Stimulated activated naive CD8-positive, alpha-beta T cell treated with anti-CD3 and anti-CD28 coated beads, Interleukin-15, Interleukin-2, amounts not matched to agents 100 ng/mL and 50 ng/mL, for 24 hours (primary cell): ENCODE measurements at regions not wholly inside any gene's neighbourhood (a gene's known extent, or its start where the extent isn't known, plus 50 kb on each side); places are given as distances from the start of the nearest gene placed in this dataset.

ENCODE experiments used
- H3K27ac Mint-ChIP-seq: one replicate; pipeline ENCODE4 v1.8.0; 2021; ENCODE audit warnings: mild to moderate bottlenecking, mixed read lengths
- H3K27me3 Mint-ChIP-seq: one replicate; pipeline ENCODE4 v1.8.0; 2021; ENCODE audit warnings: mixed read lengths
- H3K36me3 Mint-ChIP-seq: one replicate; pipeline ENCODE4 v1.8.0; 2021; ENCODE audit warnings: low read depth, mixed read lengths
- H3K4me1 Mint-ChIP-seq: one replicate; pipeline ENCODE4 v1.8.0; 2021; ENCODE audit warnings: low read depth, mixed read lengths
- H3K4me3 Mint-ChIP-seq: one replicate; pipeline ENCODE4 v1.8.0; 2021; ENCODE audit warnings: mild to moderate bottlenecking, mixed read lengths
- H3K9me3 Mint-ChIP-seq: one replicate; pipeline ENCODE4 v1.8.0; 2021; ENCODE audit warnings: mixed read lengths

DNA sequence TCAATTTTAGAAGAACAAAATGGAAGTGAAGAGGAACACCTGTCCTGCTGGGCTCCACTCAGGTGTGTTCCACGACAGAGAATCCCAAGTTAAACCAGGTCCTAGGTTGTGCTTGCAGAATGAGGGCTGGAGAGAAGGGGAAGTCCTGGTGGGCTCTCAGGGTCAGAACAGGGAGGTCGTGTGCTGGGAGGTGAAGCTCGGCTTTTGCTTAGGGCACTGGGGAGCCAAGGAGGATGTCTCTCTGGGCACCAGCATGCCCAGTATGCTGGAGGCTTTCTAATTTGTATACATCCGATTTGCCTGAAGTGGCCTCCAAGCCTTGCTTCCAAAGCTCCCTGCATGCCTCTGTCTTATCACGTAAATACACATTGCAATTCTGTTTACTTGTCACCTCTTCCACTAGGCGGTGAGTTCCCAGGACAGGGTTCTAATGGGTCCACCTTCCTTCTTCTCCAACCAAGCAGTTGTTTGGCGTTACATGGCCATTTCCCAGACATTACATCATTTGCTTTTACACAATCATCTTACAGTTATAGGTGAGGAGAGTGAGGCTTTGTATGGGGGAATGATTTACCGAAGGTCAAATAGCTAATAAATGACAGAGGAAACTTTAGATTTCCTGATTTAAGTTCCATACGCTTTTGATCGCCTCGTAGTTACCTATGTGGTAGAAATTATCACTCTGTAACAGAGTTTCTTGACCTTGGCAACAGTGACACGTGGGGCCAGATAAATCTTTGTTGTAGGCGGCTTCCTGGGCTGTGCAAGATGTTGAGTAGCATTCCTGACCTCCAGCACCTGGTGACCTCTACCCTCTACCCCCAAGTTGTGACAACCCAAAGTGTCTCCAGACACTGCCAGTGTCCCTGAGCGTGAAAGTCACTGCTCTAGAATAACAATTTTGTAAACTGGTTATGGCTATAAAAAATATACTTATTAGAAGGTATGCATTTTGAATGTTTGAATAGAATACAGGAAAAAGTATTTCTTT is 901.5 kb downstream of the TBC1D22A start:
- Mint-ChIP-seq H3K4me1 (no peaks in the 10 kb centered on the region), H3K36me3 (no peaks in the 10 kb centered on the region), H3K4me3 (no peak overlapping the region), H3K27me3 (peaks cover 6% of the 10 kb centered on the region), H3K9me3 (no peaks in the 10 kb centered on the region), H3K27ac (no peak overlapping the region)

DNA sequence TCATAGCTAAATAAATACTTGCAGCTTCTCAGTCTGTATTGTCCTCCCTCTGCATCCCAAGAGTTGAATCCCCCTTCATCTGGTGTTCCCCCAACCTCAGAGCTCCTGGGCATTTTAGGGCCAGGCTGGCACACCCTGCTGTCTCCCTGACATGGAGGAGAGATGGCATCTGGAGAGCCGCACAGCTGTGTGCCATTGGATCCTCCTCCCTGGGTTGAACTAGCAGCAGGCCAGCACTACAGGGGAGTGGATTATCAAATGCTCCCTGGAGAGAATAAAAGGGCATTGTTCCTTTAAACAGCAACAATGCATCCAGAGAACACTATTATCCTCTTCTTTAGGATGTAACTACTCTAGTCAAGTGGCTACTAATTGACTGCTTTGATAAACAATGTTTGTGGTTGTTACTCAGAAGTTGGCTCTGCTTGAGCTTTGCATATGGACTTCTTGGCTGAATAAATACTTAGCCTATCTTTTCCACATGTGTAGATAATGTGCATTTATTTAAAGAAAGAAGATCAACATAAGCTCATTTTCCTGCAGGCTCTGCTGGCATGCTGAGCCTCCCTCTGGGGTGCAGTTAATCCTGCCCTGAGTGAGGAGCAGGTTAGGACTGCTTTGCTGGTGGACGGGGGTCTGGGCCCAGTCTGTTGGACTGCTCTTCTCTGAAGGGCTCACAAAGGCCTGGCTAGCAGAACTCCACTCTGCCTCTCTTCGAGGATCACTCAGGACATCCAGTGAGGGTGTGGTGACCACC is 897.2 kb downstream of the TBC1D22A start:
- H3K9me3 Mint-ChIP-seq = no peaks in the 10 kb centered on the region
- no peak overlapping the region for H3K27ac Mint-ChIP-seq
- H3K36me3 Mint-ChIP-seq = no peaks in the 10 kb centered on the region
- H3K4me3 Mint-ChIP-seq = no peak overlapping the region
- no peaks in the 10 kb centered on the region for H3K4me1 Mint-ChIP-seq
- H3K27me3 Mint-ChIP-seq = no peaks in the 10 kb centered on the region

DNA sequence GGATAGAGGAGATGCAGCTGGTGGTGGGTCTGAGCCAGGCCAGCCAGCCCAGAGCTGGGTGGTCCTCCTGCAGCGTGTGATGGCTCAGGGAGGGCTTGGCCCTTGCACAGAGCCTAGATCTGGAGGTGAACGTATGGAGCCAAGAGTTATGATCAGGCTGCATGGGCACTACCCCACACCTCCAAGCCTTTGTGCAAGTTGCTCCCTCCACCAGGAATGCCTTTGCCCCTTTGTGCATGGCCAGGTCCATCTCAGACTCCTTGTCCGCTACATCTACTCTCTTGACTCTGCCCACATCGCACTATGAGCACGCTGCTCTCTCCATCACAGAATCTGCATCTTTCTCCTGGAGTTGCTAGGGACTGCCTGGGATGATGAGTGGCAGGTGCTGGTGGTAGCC is 895.7 kb downstream of the TBC1D22A start:
- Mint-ChIP-seq H3K36me3 (no peaks in the 10 kb centered on the region), H3K9me3 (peaks cover 5% of the 10 kb centered on the region), H3K4me3 (no peak overlapping the region), H3K27ac (no peak overlapping the region), H3K27me3 (no peaks in the 10 kb centered on the region), H3K4me1 (no peaks in the 10 kb centered on the region)

DNA sequence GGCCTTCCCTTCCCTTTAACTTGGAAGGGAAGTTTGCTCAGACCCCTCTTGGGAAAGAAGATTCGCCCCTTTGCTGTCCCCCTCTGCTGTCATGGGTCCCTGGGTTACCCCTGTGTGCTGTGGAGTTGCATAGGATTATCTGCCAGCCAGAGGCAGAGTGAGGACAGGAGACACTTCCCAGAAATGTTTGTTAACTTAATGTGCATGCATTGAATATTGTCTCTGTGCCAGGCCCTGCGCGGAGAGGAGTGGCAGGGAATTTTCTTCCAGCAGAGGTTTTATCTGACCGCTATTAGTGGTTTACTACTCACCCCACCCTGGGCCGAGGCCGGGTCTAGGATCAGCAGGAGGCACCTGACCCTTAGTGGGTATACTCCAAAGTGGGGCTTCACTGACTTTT is 894.8 kb downstream of the TBC1D22A start:
- Mint-ChIP-seq H3K4me1 (no peaks in the 10 kb centered on the region), H3K27ac (no peak overlapping the region), H3K4me3 (no peak overlapping the region), H3K36me3 (no peaks in the 10 kb centered on the region), H3K27me3 (no peaks in the 10 kb centered on the region), H3K9me3 (peaks cover 11% of the 10 kb centered on the region)

DNA sequence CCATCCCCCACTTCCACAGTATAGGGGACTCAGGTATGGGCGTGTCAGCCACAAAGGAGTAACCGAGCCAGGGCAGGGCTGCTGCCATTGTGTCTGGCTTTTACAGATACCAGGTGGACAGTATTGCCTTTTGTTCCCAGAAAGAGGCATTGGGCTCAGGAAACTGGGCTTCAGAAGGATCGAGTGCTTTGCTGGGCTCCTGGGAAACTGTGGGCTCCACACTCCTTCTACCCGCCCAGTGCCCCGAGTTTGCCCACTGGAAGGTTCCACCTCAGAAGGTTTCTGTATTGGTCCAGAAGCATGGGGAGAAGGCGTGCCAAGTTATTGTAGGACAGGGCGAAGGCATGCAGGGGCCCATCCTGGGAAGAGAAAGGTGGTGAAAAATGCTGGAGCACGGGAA is 894.4 kb downstream of the TBC1D22A start:
- H3K27ac Mint-ChIP-seq = no peak overlapping the region
- no peaks in the 10 kb centered on the region for H3K4me1 Mint-ChIP-seq
- no peaks in the 10 kb centered on the region for H3K36me3 Mint-ChIP-seq
- H3K4me3 Mint-ChIP-seq = no peak overlapping the region
- peaks cover 11% of the 10 kb centered on the region for H3K9me3 Mint-ChIP-seq
- no peaks in the 10 kb centered on the region for H3K27me3 Mint-ChIP-seq

DNA sequence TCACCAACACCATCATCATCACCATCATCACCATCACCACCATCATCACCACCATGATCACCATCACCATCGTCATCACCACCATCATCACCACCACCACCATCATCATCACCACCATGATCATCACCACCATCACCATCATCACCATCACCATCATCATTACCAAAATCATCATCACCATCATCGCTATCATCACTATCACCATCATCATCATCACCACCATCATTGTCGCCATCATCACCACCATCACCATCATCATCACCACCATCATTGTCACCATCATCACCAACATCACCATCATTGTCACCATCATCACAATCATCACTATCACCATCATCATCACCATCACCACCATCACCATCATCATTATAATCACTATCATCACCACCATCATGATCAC is 893.5 kb downstream of the TBC1D22A start:
- H3K4me1 Mint-ChIP-seq = no peaks in the 10 kb centered on the region

DNA sequence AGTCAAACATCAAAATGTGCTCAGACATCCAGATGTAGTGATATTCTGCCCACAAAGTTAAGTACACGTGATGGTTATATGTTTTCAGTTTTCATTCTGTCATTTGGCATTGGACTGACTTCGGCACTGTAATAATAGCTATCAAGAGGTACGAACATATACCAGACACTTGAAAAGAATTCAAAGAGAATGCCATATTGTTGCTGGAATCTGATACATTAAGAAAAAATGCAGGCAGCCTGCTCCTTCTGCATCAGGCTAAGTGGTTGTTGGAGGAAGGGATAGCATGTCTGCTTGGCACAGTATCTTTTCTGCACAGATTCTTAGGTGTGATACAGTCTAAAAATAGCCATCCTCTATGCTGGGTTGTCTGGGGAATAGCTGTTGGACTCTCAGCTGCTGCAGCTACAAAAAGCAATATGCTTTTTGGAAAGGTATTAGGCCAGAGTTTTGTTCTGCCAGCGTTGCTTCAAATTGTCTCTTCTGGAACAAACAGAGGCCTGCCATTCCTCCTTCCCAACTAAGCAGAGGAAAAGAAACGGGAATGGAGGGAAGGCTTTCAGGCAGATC is 892.6 kb downstream of the TBC1D22A start:
- H3K27ac Mint-ChIP-seq = no peak overlapping the region
- no peaks in the 10 kb centered on the region for H3K36me3 Mint-ChIP-seq
- no peak overlapping the region for H3K4me3 Mint-ChIP-seq
- H3K4me1 Mint-ChIP-seq = no peaks in the 10 kb centered on the region
- H3K27me3 Mint-ChIP-seq = no peaks in the 10 kb centered on the region
- peaks cover 11% of the 10 kb centered on the region for H3K9me3 Mint-ChIP-seq

More for the DNA sequence above, 893.5 kb downstream of the TBC1D22A start:
- H3K4me3 Mint-ChIP-seq = no peak overlapping the region
- H3K36me3 Mint-ChIP-seq = no peaks in the 10 kb centered on the region
- no peaks in the 10 kb centered on the region for H3K27me3 Mint-ChIP-seq
- no peak overlapping the region for H3K27ac Mint-ChIP-seq
- H3K9me3 Mint-ChIP-seq = peaks cover 11% of the 10 kb centered on the region

DNA sequence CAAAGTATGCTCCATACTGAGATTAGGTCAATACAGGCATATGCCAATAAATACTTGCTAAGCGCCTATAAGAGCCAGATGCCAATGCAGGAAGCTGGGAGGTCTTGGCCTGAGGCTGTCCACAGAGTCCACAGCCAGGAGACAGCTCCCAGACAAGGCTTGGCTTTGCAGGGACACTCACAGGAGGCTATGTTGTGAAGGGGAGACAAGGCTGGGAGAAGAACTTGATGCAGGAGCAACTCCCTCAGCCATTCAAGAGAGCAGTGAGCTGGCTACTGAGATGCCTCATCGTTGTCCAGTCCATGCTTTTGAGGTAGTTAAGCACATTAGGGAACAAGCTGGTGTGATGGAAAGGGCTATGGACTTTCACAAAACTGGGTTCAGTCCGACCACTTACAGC is 891.5 kb downstream of the TBC1D22A start:
- H3K36me3 Mint-ChIP-seq = no peaks in the 10 kb centered on the region

DNA sequence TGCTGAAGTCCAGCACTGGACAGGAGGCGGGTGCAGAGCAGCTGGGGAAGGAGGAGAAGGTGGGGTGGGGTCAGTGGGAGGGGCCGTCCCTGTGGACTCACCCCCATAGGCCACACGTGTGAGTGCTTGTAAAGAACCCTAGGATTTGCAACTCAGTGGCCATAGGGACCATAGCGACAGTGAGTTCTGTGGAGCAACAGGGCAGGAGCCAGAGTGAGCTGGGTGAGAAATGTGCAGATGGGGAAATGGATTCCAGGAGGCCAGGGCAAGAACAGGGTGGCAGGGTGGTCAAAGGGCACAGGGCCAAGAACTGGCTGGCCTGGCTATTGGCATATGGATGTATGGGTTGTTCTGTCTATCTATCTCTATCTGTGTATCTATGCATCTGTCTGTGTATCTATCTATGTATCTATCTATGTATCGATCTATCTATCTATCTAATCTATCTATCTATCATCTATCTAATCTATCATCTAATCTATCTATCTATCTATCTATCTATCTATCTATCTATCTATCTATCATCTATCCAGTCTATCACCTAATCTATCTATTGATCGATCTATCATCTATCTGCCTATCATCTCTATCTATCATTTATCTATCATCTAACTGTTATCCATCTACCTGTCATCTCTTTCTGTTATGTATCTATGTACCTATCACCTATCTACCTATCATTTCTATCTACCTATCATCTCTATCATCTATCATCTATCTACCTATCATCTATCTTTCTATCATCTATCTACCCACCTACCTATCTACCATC is 889.0 kb downstream of the TBC1D22A start:
- no peaks in the 10 kb centered on the region for H3K36me3 Mint-ChIP-seq
- no peaks in the 10 kb centered on the region for H3K4me1 Mint-ChIP-seq
- no peak overlapping the region for H3K4me3 Mint-ChIP-seq
- H3K27ac Mint-ChIP-seq = no peak overlapping the region
- H3K27me3 Mint-ChIP-seq = no peaks in the 10 kb centered on the region
- peaks cover 11% of the 10 kb centered on the region for H3K9me3 Mint-ChIP-seq

More for the DNA sequence above, 891.5 kb downstream of the TBC1D22A start:
- Mint-ChIP-seq H3K9me3 (peaks cover 11% of the 10 kb centered on the region), H3K27ac (no peak overlapping the region), H3K4me1 (no peaks in the 10 kb centered on the region), H3K4me3 (no peak overlapping the region), H3K27me3 (no peaks in the 10 kb centered on the region)

DNA sequence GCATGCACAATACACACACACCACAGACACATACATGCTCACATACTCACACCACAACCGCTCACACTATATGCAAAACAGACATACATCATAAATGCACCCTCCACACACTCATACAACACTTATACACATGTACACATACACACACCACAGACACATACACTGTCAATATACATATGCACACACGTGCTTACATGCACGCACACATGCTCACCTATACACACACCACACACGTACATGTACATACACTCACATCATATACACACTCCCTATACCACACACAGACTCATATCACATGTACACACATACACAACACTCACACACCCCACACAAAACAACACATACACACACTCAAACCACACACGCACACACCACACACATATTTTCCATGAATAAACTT is 885.3 kb downstream of the TBC1D22A start:
- peaks cover 11% of the 10 kb centered on the region for H3K9me3 Mint-ChIP-seq
- no peak overlapping the region for H3K4me3 Mint-ChIP-seq
- H3K4me1 Mint-ChIP-seq = no peaks in the 10 kb centered on the region
- H3K36me3 Mint-ChIP-seq = no peaks in the 10 kb centered on the region
- H3K27ac Mint-ChIP-seq = no peak overlapping the region
- peaks cover 4% of the 10 kb centered on the region for H3K27me3 Mint-ChIP-seq

DNA sequence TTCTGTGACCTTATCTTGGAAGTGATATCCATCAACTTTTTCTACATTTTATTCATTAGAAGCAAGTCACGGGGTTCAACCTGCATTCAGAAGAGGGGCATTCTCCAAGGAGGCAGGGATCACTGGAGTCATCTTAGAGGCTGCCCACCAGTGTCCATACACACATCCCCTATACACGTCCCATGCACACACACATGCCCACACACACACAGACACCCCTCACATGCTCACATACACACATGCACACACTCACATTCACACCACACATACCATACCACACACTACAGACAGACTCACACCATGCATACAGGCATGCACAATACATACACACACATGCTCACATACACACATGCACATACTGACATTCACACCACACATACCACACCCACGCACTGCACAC is 884.7 kb downstream of the TBC1D22A start:
- Mint-ChIP-seq H3K9me3 (peaks cover 9% of the 10 kb centered on the region), H3K4me1 (no peaks in the 10 kb centered on the region), H3K4me3 (no peak overlapping the region), H3K27ac (no peak overlapping the region), H3K27me3 (peaks cover 4% of the 10 kb centered on the region), H3K36me3 (no peaks in the 10 kb centered on the region)

DNA sequence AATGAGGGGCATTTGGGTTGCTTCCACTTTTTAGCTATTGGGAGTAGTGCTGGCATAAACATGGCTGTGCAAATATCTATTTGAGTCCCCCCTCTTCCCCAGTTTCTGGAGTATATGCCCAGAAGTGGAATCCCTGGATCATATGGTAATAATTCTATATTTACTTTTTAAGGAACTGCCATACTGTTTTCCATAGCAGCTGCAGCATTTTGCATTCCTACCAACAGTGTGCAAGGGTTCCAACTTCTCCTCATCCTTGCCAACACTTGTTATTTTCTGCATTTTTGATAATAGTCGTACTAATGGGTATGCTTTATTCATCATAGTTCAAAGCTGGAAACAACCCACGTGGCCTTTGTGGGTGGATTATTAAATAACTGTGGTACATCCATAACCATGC is 883.5 kb downstream of the TBC1D22A start:
- Mint-ChIP-seq H3K4me3 (no peak overlapping the region), H3K27ac (no peak overlapping the region), H3K9me3 (peaks cover 9% of the 10 kb centered on the region), H3K4me1 (no peaks in the 10 kb centered on the region), H3K36me3 (no peaks in the 10 kb centered on the region), H3K27me3 (peaks cover 4% of the 10 kb centered on the region)

DNA sequence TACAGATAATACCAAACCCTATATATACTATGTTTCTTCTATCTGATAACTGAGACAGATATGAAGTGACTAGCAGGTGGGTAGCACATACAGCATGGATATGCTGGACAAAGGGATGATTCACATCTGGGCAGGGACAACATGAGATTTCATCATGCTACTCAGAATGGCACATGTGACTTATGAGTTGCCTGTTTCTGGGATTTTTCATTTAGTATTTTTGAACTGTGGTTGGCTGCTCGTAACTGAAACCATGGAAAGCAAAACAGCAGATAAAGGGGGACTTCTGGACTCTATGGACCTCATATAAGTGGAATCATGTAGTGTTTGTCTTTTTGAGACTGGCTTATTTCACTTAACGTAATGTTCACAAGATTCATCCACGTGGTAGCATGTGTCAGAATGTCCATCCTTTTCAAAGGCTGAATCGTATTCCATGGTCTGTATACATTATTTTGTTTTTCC is 883.0 kb downstream of the TBC1D22A start:
- no peaks in the 10 kb centered on the region for H3K36me3 Mint-ChIP-seq
- no peak overlapping the region for H3K27ac Mint-ChIP-seq
- peaks cover 4% of the 10 kb centered on the region for H3K27me3 Mint-ChIP-seq
- H3K4me1 Mint-ChIP-seq = no peaks in the 10 kb centered on the region
- H3K9me3 Mint-ChIP-seq = peaks cover 9% of the 10 kb centered on the region
- no peak overlapping the region for H3K4me3 Mint-ChIP-seq

DNA sequence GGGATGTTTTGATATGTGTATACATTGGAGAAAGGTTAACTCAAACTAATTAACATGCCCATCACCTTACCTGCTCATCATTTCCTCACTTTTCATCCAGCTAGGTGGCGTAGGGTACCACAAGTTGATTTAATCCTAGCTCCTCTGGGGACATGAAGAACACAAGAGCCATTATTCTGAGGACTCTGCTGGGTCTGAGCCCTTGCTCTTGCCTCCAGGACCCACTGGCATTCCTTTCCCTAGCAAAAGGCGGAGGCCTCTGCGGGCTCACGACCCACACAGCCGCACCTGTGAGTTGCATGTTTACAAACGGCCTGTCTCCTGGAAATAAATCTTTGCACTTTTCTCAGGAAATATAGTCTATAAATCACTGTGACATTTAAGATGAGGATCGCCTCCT is 871.9 kb downstream of the TBC1D22A start:
- Mint-ChIP-seq H3K9me3 (peaks cover 16% of the 10 kb centered on the region), H3K4me1 (no peaks in the 10 kb centered on the region), H3K27ac (no peak overlapping the region), H3K36me3 (peaks cover 3% of the 10 kb centered on the region), H3K27me3 (peaks cover 29% of the 10 kb centered on the region), H3K4me3 (no peak overlapping the region)
